IMR-90 (cell line): ENCODE measurements at regions not wholly inside any gene's neighbourhood (a gene's known extent, or its start where the extent isn't known, plus 50 kb on each side); places are given as distances from the start of the nearest gene placed in this dataset.

Experiments used
- ATAC-seq: fragments of 200-7000 bp; cut with Tn5 transposase; 2 replicates; pipeline ENCODE4 v1.9.1; 2020; ENCODE audit warnings: low read depth, mild to moderate bottlenecking, moderate library complexity
- BruUV-seq: library from RNA; stranded (reverse); fragments of 400-500 nt; replicated peaks from 2 replicates; lab custom pipeline; 2021; lab: Mats Ljungman, UMichigan
- CTCF ChIA-PET: fragments of 300-600 bp; formaldehyde crosslinking; extraction: SDS; loops from one replicate; lab custom pipeline; 2021; ENCODE audit warnings: antibody characterized with exemption; lab: Yijun Ruan, JAX
- POLR2A ChIA-PET: fragments of 300-600 bp; sonication (Branson Sonifier 250); formaldehyde crosslinking; loops from one replicate; lab custom pipeline; 2022; ENCODE audit warnings: antibody characterized with exemption; ENCODE audit not compliant: unreplicated experiment; lab: Charles Lee
- DNase-seq: peaks from one replicate; pipeline ENCODE4 v3.0.0; 2013
- H2AFZ ChIP-seq: replicated peaks from 2 replicates; pipeline ENCODE3; 2013; ENCODE audit warnings: low read length, mild to moderate bottlenecking; ENCODE audit not compliant: poor library complexity
- H2AK5ac ChIP-seq: 2 replicates; pipeline ENCODE4 v1.6.1; 2013; ENCODE audit warnings: low read depth, low read length, inconsistent platforms
- H2AK9ac ChIP-seq: replicated peaks from 2 replicates; pipeline ENCODE3; 2013; ENCODE audit warnings: mild to moderate bottlenecking, low read depth, low read length, moderate library complexity; ENCODE audit not compliant: poor library complexity
- H2BK120ac ChIP-seq: 2 replicates; pipeline ENCODE4 v1.6.1; 2013; ENCODE audit warnings: low read depth, low read length, inconsistent platforms
- H2BK15ac ChIP-seq: 3 replicates; pipeline ENCODE4 v1.6.1; 2013; ENCODE audit warnings: low read depth, low read length, inconsistent platforms
- H2BK20ac ChIP-seq: 2 replicates; pipeline ENCODE4 v1.6.1; 2013; ENCODE audit warnings: low read depth, mild to moderate bottlenecking, inconsistent platforms, low read length, moderate library complexity
- H2BK5ac ChIP-seq: 2 replicates; pipeline ENCODE4 v1.6.1; 2013; ENCODE audit warnings: mild to moderate bottlenecking, low read depth, low read length, inconsistent platforms; ENCODE audit not compliant: poor library complexity, severe bottlenecking
- H3K14ac ChIP-seq: replicated peaks from 2 replicates; pipeline ENCODE4 v1.6.1; 2013; ENCODE audit warnings: low read depth, low read length, inconsistent platforms
- H3K18ac ChIP-seq: 2 replicates; pipeline ENCODE4 v1.6.1; 2013; ENCODE audit warnings: low read depth, low read length, control low read depth
- H3K23ac ChIP-seq: 2 replicates; pipeline ENCODE4 v1.6.1; 2013; ENCODE audit warnings: low read depth, low read length, inconsistent platforms
- H3K27ac ChIP-seq: 2 replicates; pipeline ENCODE4 v1.5.1; 2013; ENCODE audit warnings: mild to moderate bottlenecking, control low read depth, low read length; ENCODE audit not compliant: insufficient read depth
- H3K27me3 ChIP-seq: 2 replicates; pipeline ENCODE4 v1.6.1; 2013; ENCODE audit warnings: low read length; ENCODE audit not compliant: control insufficient read depth, insufficient read depth
- H3K36me3 ChIP-seq: 2 replicates; pipeline ENCODE4 v1.6.1; 2013; ENCODE audit warnings: low read length, mixed read lengths; ENCODE audit not compliant: control insufficient read depth, insufficient read depth
- H3K4ac ChIP-seq: 2 replicates; pipeline ENCODE4 v1.6.1; 2013; ENCODE audit warnings: low read depth, low read length, inconsistent platforms
- H3K4me1 ChIP-seq: 2 replicates; pipeline ENCODE4 v1.6.1; 2013; ENCODE audit warnings: low read length, mixed read lengths; ENCODE audit not compliant: control insufficient read depth, insufficient read depth
- H3K4me2 ChIP-seq: 2 replicates; pipeline ENCODE4 v1.6.1; 2013; ENCODE audit warnings: low read depth, mild to moderate bottlenecking, control low read depth, low read length, moderate library complexity
- H3K4me3 ChIP-seq: 2 replicates; pipeline ENCODE4 v1.5.1; 2013; ENCODE audit warnings: low read depth, mild to moderate bottlenecking, control low read depth, low read length, moderate library complexity; ENCODE audit not compliant: insufficient read depth
- H3K56ac ChIP-seq: 2 replicates; pipeline ENCODE4 v1.6.1; 2013; ENCODE audit warnings: low read length, inconsistent platforms; ENCODE audit not compliant: insufficient read depth; ENCODE audit errors: extremely low read depth
- H3K79me1 ChIP-seq, 2 experiments: 2 replicates each; pipeline ENCODE4 v1.6.1; 2013; ENCODE audit warnings: low read length in 2 of 2, inconsistent platforms in 1 of 2, low read depth in 1 of 2
- H3K9ac ChIP-seq: 2 replicates; pipeline ENCODE4 v1.6.1; 2013; ENCODE audit warnings: low read depth, low read length, control low read depth
- H3K9me1 ChIP-seq: 2 replicates; pipeline ENCODE4 v1.6.1; 2013; ENCODE audit warnings: low read length, inconsistent platforms; ENCODE audit not compliant: insufficient read depth
- H3K9me3 ChIP-seq: 2 replicates; pipeline ENCODE4 v1.6.1; 2013; ENCODE audit warnings: low read length; ENCODE audit not compliant: control insufficient read depth, insufficient read depth
- H4K20me1 ChIP-seq: 2 replicates; pipeline ENCODE4 v1.6.1; 2013; ENCODE audit warnings: low read length, inconsistent platforms; ENCODE audit not compliant: insufficient read depth
- H4K5ac ChIP-seq: 2 replicates; pipeline ENCODE4 v1.6.1; 2013; ENCODE audit warnings: mild to moderate bottlenecking, low read depth, low read length, control low read depth
- H4K8ac ChIP-seq, 2 experiments: 2 replicates each; pipeline ENCODE4 v1.6.1; 2013; ENCODE audit warnings: low read depth in 2 of 2, low read length in 2 of 2, control low read depth in 1 of 2, inconsistent platforms in 1 of 2
- H4K91ac ChIP-seq: 2 replicates; pipeline ENCODE4 v1.6.1; 2013; ENCODE audit warnings: low read depth, low read length, inconsistent platforms; ENCODE audit not compliant: insufficient read depth
- CEBPB ChIP-seq: IDR thresholded peaks from 2 replicates; pipeline ENCODE4 v1.6.1; 2012; ENCODE audit warnings: low read depth, low read length, improper control_type of control experiment
- MAZ ChIP-seq: IDR thresholded peaks from 2 replicates; pipeline ENCODE4 v1.6.1; 2012; ENCODE audit warnings: low read depth, mild to moderate bottlenecking, low read length, improper control_type of control experiment, moderate library complexity, borderline replicate concordance
- RFX5 ChIP-seq: IDR thresholded peaks from 2 replicates; pipeline ENCODE4 v1.8.0; 2012; ENCODE audit warnings: low read depth, mild to moderate bottlenecking, low read length, moderate library complexity
- SMC3 ChIP-seq: fragments of 150-350 bp; IDR thresholded peaks from 2 replicates; pipeline ENCODE4 v1.6.1; 2016; ENCODE audit warnings: low read depth, mild to moderate bottlenecking, antibody characterized with exemption, low read length, moderate library complexity
- WGBS, 2 experiments: methylation state at CpG; one replicate each; pipeline versions ENCODE4 v1.1.5 to v1.1.7; 2013; ENCODE audit warnings: missing lambda C conversion rate in 2 of 2; ENCODE audit not compliant: insufficient read length in 1 of 2; ENCODE audit errors: extremely low coverage in 2 of 2; 5-methylcytosine and 5-hydroxymethylcytosine counted together
- dilution Hi-C: fragments of 300-500 bp; cut with HindIII; formaldehyde crosslinking; loops from one replicate; pipeline ENCODE4 v1.14.3; 2018; ENCODE audit warnings: low sequenced_read_pairs; ENCODE audit not compliant: unreplicated experiment
- in situ Hi-C: fragments of 300-500 bp; cut with MboI; formaldehyde crosslinking; loops from 3 replicates; pipeline ENCODE4 v1.14.3; 2019; ENCODE audit warnings: low sequenced_read_pairs, inconsistent platforms, mixed read lengths
- intact Hi-C: fragments of 100-400 bp; cut with micrococcal nuclease; formaldehyde crosslinking; loops from 2 replicates; pipeline ENCODE4 v1.10.0; 2022

DNA sequence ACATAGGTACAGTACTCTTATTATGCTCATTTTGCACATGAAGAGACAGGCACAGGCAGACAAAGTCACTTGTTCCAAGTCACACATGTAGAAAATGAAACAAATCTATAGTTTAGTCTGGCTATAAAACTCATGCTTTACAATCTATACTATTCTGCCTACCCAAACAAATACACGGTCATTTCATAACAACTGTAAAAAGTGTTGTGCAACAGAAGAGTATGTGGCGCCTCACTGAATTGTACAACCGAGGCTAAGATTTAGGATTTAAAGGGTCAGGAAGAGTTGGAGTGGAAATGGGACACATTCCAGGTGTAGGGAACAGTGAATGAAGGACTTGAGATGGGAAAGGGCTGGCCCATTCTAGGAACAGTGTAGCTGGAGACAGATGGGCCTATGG is 82.9 kb upstream of the TRIO start:
- Histone ChIP-seq H4K5ac (peak overlapping the region; percentile 90; the same call in 1 of the 2 replicates), H3K9me1 (peaks cover 3% of the 10 kb centered on the region; the same call in 1 of the 2 replicates), H3K4ac (peak overlapping the region; percentile 74), H2AFZ (no peak overlapping the region), H4K8ac (peak overlapping the region; percentile 77 to 85), H4K20me1 (no peaks in the 10 kb centered on the region), H2AK5ac (peak overlapping the region; percentile 83), H2BK120ac (peak overlapping the region; percentile 77), H3K9ac (no peak overlapping the region), H4K91ac (peak overlapping the region; percentile 75), H3K27me3 (no peaks in the 10 kb centered on the region), H3K36me3 (no peaks in the 10 kb centered on the region), H3K18ac (peak overlapping the region; percentile 94), H3K9me3 (no peaks in the 10 kb centered on the region), H2AK9ac (no peak overlapping the region), H3K27ac (peak overlapping the region; percentile 71), H3K56ac (no peak overlapping the region), H3K4me1 (peaks cover 17% of the 10 kb centered on the region), H3K4me2 (no peak overlapping the region), H3K14ac (peak overlapping the region; percentile 39), H3K4me3 (no peak overlapping the region), H2BK15ac (peak overlapping the region; percentile 93; the same call in 2 of the 3 replicates), H2BK5ac (peak overlapping the region; percentile 94), H2BK20ac (peak overlapping the region; percentile 85), H3K79me1 (peaks cover 4 to 37% of the 10 kb centered on the region in 2 experiments; a peak in 2 of 4 replicates), H3K23ac (peak overlapping the region; percentile 33; the same call in 1 of the 2 replicates)
- CTCF ChIA-PET: no interaction called here
- intact Hi-C loops (no loop called here), dilution Hi-C loops (no loop called here), in situ Hi-C loops (no loop called here)
- BruUV-seq: no TSS peak
- POLR2A ChIA-PET: no interaction called here
- no peak for DNase-seq
- WGBS, 2 experiments: 54% methylated on average over 2 of the region's 3 CpGs; no CpG with 5 or more reads in 1 of the 2 experiments
- no peak for ATAC-seq
- TF ChIP-seq RFX5 (no peak), CEBPB (peak; percentile 84), SMC3 (no peak), MAZ (no peak)
